K562 (cell line): ENCODE measurements at regions not wholly inside any gene's neighbourhood (a gene's known extent, or its start where the extent isn't known, plus 50 kb on each side); places are given as distances from the start of the nearest gene placed in this dataset.

Experiments used
- ATAC-seq: fragments of 200-7000 bp; cut with Tn5 transposase; 3 replicates; pipeline ENCODE4 v1.9.1; 2020; ENCODE audit warnings: moderate library complexity
- BruUV-seq: library from RNA; stranded (reverse); fragments of 400-500 nt; replicated peaks from 2 replicates; lab custom pipeline; 2021; lab: Mats Ljungman, UMichigan
- CTCF ChIA-PET: fragments of 300-600 bp; formaldehyde crosslinking; extraction: SDS; loops from one replicate; lab custom pipeline; 2021; ENCODE audit warnings: low intra/inter-chr PET ratio; lab: Yijun Ruan, JAX
- POLR2A ChIA-PET: fragments of 300-600, 350-650 bp; sonication (Branson Sonifier 250); formaldehyde crosslinking; extraction: SDS; loops from one replicate; lab custom pipeline; 2021; ENCODE audit warnings: antibody characterized with exemption, inconsistent platforms; lab: Yijun Ruan, JAX
- DNase-seq, 4 experiments: peaks; one replicate each; pipeline versions ENCODE4 v3.0.0 to v3.0.0-alpha.2; 2011 to 2018; ENCODE audit warnings: low spot score in 3 of 4, mixed read lengths in 3 of 4; ENCODE audit errors: extremely low read depth in 1 of 4
- FAIRE-seq: peaks from 2 replicates; lab custom pipeline; 2011; peaks lifted over from hg19 to GRCh38; lab: Jason Lieb, UNC
- H2AFZ ChIP-seq: 2 replicates; pipeline ENCODE4 v1.6.0; 2011; ENCODE audit warnings: low read depth, low read length, control low read depth, inconsistent platforms
- H3K27ac ChIP-seq: fragments of 200-600 bp; 3 replicates; pipeline ENCODE4 v1.8.0; 2011; ENCODE audit warnings: low read depth, mild to moderate bottlenecking, control low read depth, inconsistent platforms, low read length, moderate library complexity, mixed read lengths; ENCODE audit errors: extremely low read depth
- H3K27me3 ChIP-seq, 2 experiments: fragments of 300-600 bp in 1 of 2; 2 replicates in 1 of 2; 3 replicates in 1 of 2; pipeline versions ENCODE4 v1.6.0 to v1.8.0; 2011; ENCODE audit warnings: inconsistent platforms in 2 of 2, low read length in 2 of 2, mild to moderate bottlenecking in 1 of 2, mixed read lengths in 1 of 2, moderate library complexity in 1 of 2; ENCODE audit not compliant: control insufficient read depth in 2 of 2, insufficient read depth in 2 of 2
- H3K36me3 ChIP-seq: fragments of 300-600 bp; 3 replicates; pipeline ENCODE4 v1.8.0; 2011; ENCODE audit warnings: mild to moderate bottlenecking, low read length, inconsistent platforms; ENCODE audit not compliant: control insufficient read depth, insufficient read depth
- H3K4me1 ChIP-seq, 2 experiments: fragments of 200-600 bp in 1 of 2; replicated peaks in 1 of 2; 2 replicates in 1 of 2; 3 replicates in 1 of 2; pipeline versions ENCODE4 v1.5.1 to v1.8.0; 2011; ENCODE audit warnings: inconsistent platforms in 2 of 2, low read length in 2 of 2, mild to moderate bottlenecking in 1 of 2, mixed read lengths in 1 of 2, moderate library complexity in 1 of 2; ENCODE audit not compliant: control insufficient read depth in 2 of 2, insufficient read depth in 2 of 2
- H3K4me2 ChIP-seq: 2 replicates; pipeline ENCODE4 v1.6.1; 2011; ENCODE audit warnings: low read length, control low read depth, inconsistent platforms, mixed read lengths; ENCODE audit not compliant: insufficient read depth
- H3K4me3 ChIP-seq: fragments of 200-600 bp; sonication (generic), shearing (Covaris generic); 2 replicates; pipeline ENCODE4 v1.5.1; 2016; ENCODE audit warnings: control low read depth, inconsistent platforms
- H3K79me2 ChIP-seq: fragments of 200-600 bp; 3 replicates; pipeline ENCODE4 v1.8.0; 2011; ENCODE audit warnings: low read length, inconsistent platforms; ENCODE audit not compliant: control insufficient read depth, insufficient read depth
- H3K9ac ChIP-seq, 2 experiments: 2 replicates each; pipeline versions ENCODE4 v1.6.0 to v1.6.1; 2011; ENCODE audit warnings: low read depth in 2 of 2, low read length in 2 of 2, control low read depth in 1 of 2, inconsistent platforms in 1 of 2, mild to moderate bottlenecking in 1 of 2, mixed read lengths in 1 of 2; ENCODE audit not compliant: insufficient read depth in 1 of 2
- H3K9me1 ChIP-seq: one replicate; pipeline ENCODE4 v1.6.0; 2011; ENCODE audit warnings: inconsistent platforms, mild to moderate bottlenecking, low read length, moderate library complexity; ENCODE audit not compliant: control insufficient read depth, insufficient read depth
- H3K9me3 ChIP-seq: replicated peaks from 2 replicates; pipeline ENCODE4 v1.5.1; 2011; ENCODE audit warnings: low read depth, low read length, inconsistent platforms; ENCODE audit not compliant: control insufficient read depth, insufficient read depth
- H4K20me1 ChIP-seq: replicated peaks from 2 replicates; pipeline ENCODE4 v1.6.1; 2011; ENCODE audit warnings: low read length, inconsistent platforms, mixed read lengths; ENCODE audit not compliant: control insufficient read depth, insufficient read depth
- ARID3A ChIP-seq: IDR thresholded peaks from 2 replicates; pipeline ENCODE4 v1.6.1; 2012; ENCODE audit warnings: low read depth, low read length, improper control_type of control experiment, borderline replicate concordance
- ARID4B ChIP-seq: sonication (generic); formaldehyde crosslinking; IDR thresholded peaks from 2 replicates; pipeline ENCODE4 v1.8.0; 2022; ENCODE audit warnings: mild to moderate bottlenecking, missing genetic modification reagents
- CREB3L1 ChIP-seq: fragments of 450-650 bp; IDR thresholded peaks from 2 replicates; pipeline ENCODE4 v1.6.1; 2014; ENCODE audit warnings: low read depth, mild to moderate bottlenecking, moderate library complexity, borderline replicate concordance
- NFXL1 ChIP-seq: fragments of 450-650 bp; formaldehyde crosslinking; IDR thresholded peaks from 2 replicates; pipeline ENCODE4 v1.4.0; 2021; ENCODE audit warnings: mild to moderate bottlenecking
- NKRF ChIP-seq: fragments of 450-650 bp; IDR thresholded peaks from 2 replicates; pipeline ENCODE4 v1.6.1; 2016; ENCODE audit warnings: borderline replicate concordance
- SMARCC2 ChIP-seq: fragments of 450-650 bp; IDR thresholded peaks from 2 replicates; pipeline ENCODE4 v1.6.1; 2017; ENCODE audit warnings: antibody characterized with exemption, moderate library complexity, mild to moderate bottlenecking, low read depth
- THRAP3 ChIP-seq: fragments of 450-650 bp; IDR thresholded peaks from 2 replicates; pipeline ENCODE4 v1.6.1; 2016; ENCODE audit warnings: mild to moderate bottlenecking, inconsistent platforms, borderline replicate concordance
- ZBTB7A ChIP-seq: IDR thresholded peaks from 2 replicates; pipeline ENCODE4 v1.6.1; 2011; ENCODE audit warnings: low read depth, mild to moderate bottlenecking, low read length, moderate library complexity, borderline replicate concordance; ENCODE audit not compliant: control insufficient read depth
- WGBS: fragments of 100-300 bp; shearing (Covaris generic); methylation state at CpG from one replicate; pipeline ENCODE4 v1.1.6; 2016; ENCODE audit warnings: low coverage, mixed read lengths; ENCODE audit not compliant: insufficient coverage; ENCODE audit errors: missing lambda C conversion rate; 5-methylcytosine and 5-hydroxymethylcytosine counted together
- in situ Hi-C: fragments of 300-500 bp; cut with MboI; formaldehyde crosslinking; loops from 4 replicates; pipeline ENCODE4 v1.15.0; 2018; ENCODE audit warnings: inconsistent platforms, mixed read lengths
- intact Hi-C: fragments of 100-400 bp; cut with micrococcal nuclease; formaldehyde crosslinking; loops from 2 replicates; pipeline ENCODE4 v1.14.2; 2022

- H3K9ac ChIP-seq = no peak overlapping the region
- ATAC-seq (no peak), FAIRE-seq (no peak), DNase-seq (no peak)
- H3K4me1 ChIP-seq = no peaks in the 10 kb centered on the region
- POLR2A ChIA-PET = interaction anchor here (0.5 kb wide), 1 partner anchor 546 kb away, joined by 3 read pairs; no protein-coding TSS in a partner anchor
- no TSS peak for BruUV-seq
- no peak overlapping the region for H3K27ac ChIP-seq
- 0% methylated on average over 2 of the region's 2 CpGs for WGBS
- H3K27me3 ChIP-seq = peaks cover 17 to 47% of the 10 kb centered on the region in 2 experiments; a peak in 3 of 5 replicates
- no peaks in the 10 kb centered on the region for H3K36me3 ChIP-seq
- 0 out of 2 replicates have a peak, but pooled peaks cover 2% of the 10 kb centered on the region for H4K20me1 ChIP-seq
- CTCF ChIA-PET = no interaction called here
- H3K4me2 ChIP-seq = no peak overlapping the region
- no peak overlapping the region for H2AFZ ChIP-seq
- no peak overlapping the region for H3K4me3 ChIP-seq
- no peaks in the 10 kb centered on the region for H3K9me1 ChIP-seq
- no peaks in the 10 kb centered on the region for H3K9me3 ChIP-seq
- H3K79me2 ChIP-seq = no peaks in the 10 kb centered on the region
- in situ Hi-C loops (no loop called here), intact Hi-C loops (no loop called here)
- no peak for TF ChIP-seq THRAP3
- TF ChIP-seq NFXL1 (CRISPR knock-in tag) = no peak
- TF ChIP-seq NKRF = no peak
- TF ChIP-seq ARID4B (CRISPR knock-in tag) = no peak
- no peak for TF ChIP-seq ARID3A
- no peak for TF ChIP-seq CREB3L1
- TF ChIP-seq ZBTB7A = no peak
- TF ChIP-seq SMARCC2 = no peak
These were observed 301.4 kb upstream of the TPM1 start for GRCh38 chr15:62741106-62741505.
